ENCODE measurements at regions not wholly inside any gene's neighbourhood (a gene's known extent, or its start where the extent isn't known, plus 50 kb on each side); places are given as distances from the start of the nearest gene placed in this dataset.

DNA sequence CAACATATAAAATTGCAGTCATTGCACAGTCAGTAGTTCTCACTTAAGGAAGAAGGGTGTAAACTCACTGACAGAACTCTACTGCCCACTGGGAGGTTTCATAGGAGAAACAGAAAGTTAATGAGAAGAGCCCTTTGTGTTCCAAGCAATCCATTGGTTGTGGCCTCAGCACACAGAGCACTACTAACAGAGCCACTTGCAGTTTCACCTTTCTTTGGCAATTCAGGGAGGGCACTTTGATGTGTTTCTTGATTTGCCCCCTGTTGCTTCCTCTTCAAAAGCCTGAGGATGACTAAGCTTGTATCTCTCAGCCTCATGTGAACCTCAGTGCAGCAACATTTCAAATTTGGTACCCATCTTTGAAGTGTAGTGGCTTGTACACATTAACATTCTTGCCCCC, 409.4 kb downstream of the DMRTA1 start:
- Histone ChIP-seq H2AFZ (replicated peaks; ENCODE audit: low read length, poor library complexity) (no peak overlapping the region), H4K8ac (ENCODE audit: low read depth in 2 of 2, low read length in 2 of 2) (no peak overlapping the region), H2AK9ac (replicated peaks; ENCODE audit: low read depth, low read length, poor library complexity) (no peak overlapping the region), H3K4ac (ENCODE audit: low read depth, low read length) (no peak overlapping the region), H2BK5ac (ENCODE audit: low read depth, low read length, poor library complexity, severe bottlenecking) (no peak overlapping the region), H3K9me3 (ENCODE audit: control insufficient read depth, insufficient read depth, low read length) (no peaks in the 10 kb centered on the region), H3K9me1 (ENCODE audit: insufficient read depth, low read length) (no peaks in the 10 kb centered on the region), H3K27ac (ENCODE audit: insufficient read depth, low read length) (no peak overlapping the region), H3K36me3 (ENCODE audit: control insufficient read depth, insufficient read depth, low read length) (no peaks in the 10 kb centered on the region), H3K4me2 (ENCODE audit: low read depth, low read length) (no peak overlapping the region), H3K18ac (ENCODE audit: low read depth, low read length) (no peak overlapping the region), H2BK20ac (ENCODE audit: low read depth, low read length) (no peak overlapping the region), H3K9ac (ENCODE audit: low read depth, low read length) (no peak overlapping the region), H3K27me3 (ENCODE audit: control insufficient read depth, insufficient read depth, low read length) (no peaks in the 10 kb centered on the region), H4K5ac (ENCODE audit: low read depth, low read length) (no peak overlapping the region), H2BK120ac (ENCODE audit: low read depth, low read length) (no peak overlapping the region), H3K4me1 (ENCODE audit: control insufficient read depth, insufficient read depth, low read length) (no peaks in the 10 kb centered on the region), H3K23ac (ENCODE audit: low read depth, low read length) (no peak overlapping the region), H3K4me3 (ENCODE audit: insufficient read depth, low read depth, low read length) (no peak overlapping the region), H4K91ac (ENCODE audit: insufficient read depth, low read depth, low read length) (no peak overlapping the region), H2BK15ac (ENCODE audit: low read depth, low read length) (no peak overlapping the region), H3K14ac (replicated peaks; ENCODE audit: low read depth, low read length) (no peak overlapping the region), H3K56ac (ENCODE audit: extremely low read depth, insufficient read depth, low read length) (no peak overlapping the region), H2AK5ac (ENCODE audit: low read depth, low read length) (no peak overlapping the region), H3K79me1 (ENCODE audit: low read depth in 1 of 2, low read length in 2 of 2) (no peaks in the 10 kb centered on the region), H4K20me1 (ENCODE audit: insufficient read depth, low read length) (no peaks in the 10 kb centered on the region)
- ChIA-PET POLR2A (ENCODE audit: unreplicated experiment) (no interaction called here), CTCF (interaction anchor here (0.6 kb wide), 1 partner anchor 779 kb away, joined by 3 read pairs; no protein-coding TSS in a partner anchor)
- no peak for ATAC-seq (ENCODE audit: low read depth)
- no TSS peak for BruUV-seq (replicated peaks)
- intact Hi-C loops (cut with micrococcal nuclease) (no loop called here), dilution Hi-C loops (cut with HindIII; ENCODE audit: low sequenced_read_pairs, unreplicated experiment) (no loop called here), in situ Hi-C loops (cut with MboI; ENCODE audit: low sequenced_read_pairs) (no loop called here)
- TF ChIP-seq, protein P1, sequence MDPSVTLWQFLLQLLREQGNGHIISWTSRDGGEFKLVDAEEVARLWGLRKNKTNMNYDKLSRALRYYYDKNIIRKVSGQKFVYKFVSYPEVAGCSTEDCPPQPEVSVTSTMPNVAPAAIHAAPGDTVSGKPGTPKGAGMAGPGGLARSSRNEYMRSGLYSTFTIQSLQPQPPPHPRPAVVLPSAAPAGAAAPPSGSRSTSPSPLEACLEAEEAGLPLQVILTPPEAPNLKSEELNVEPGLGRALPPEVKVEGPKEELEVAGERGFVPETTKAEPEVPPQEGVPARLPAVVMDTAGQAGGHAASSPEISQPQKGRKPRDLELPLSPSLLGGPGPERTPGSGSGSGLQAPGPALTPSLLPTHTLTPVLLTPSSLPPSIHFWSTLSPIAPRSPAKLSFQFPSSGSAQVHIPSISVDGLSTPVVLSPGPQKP (IDR thresholded peaks at IDR 0.05; ENCODE audit: borderline replicate concordance, low read depth, low read length): no peak
- no peak for TF ChIP-seq RCOR1 (IDR thresholded peaks at IDR 0.05; ENCODE audit: insufficient replicate concordance, low read length)
- TF ChIP-seq CHD1 (IDR thresholded peaks at IDR 0.05; ENCODE audit: low read depth, low read length): no peak
- no peak for TF ChIP-seq POLR2A (IDR thresholded peaks at IDR 0.05; ENCODE audit: low read depth, low read length)
- no peak for TF ChIP-seq BHLHE40 (IDR thresholded peaks at IDR 0.05; ENCODE audit: low read depth, low read length)
- no peak for TF ChIP-seq FOS (IDR thresholded peaks at IDR 0.05; ENCODE audit: low read depth, low read length)
- DNase-seq: no peak

All from IMR-90 (cell line).